Prostate gland (tissue), 2 donors: ENCODE measurements at regions not wholly inside any gene's neighbourhood (a gene's known extent, or its start where the extent isn't known, plus 50 kb on each side); places are given as distances from the start of the nearest gene placed in this dataset.

Experiments
- DNase-seq: peaks from one replicate; pipeline ENCODE4 v3.0.0-alpha.2; 2019; ENCODE audit warnings: low spot score
- H3K27ac ChIP-seq, 2 donors: fragments of 200-600 bp; sonication (generic); 2 replicates each; pipeline ENCODE4 v1.5.1; 2017 to 2019
- H3K27me3 ChIP-seq: fragments of 200-600 bp; sonication (generic); replicated peaks from 2 replicates; pipeline ENCODE4 v1.5.1; 2019; ENCODE audit not compliant: insufficient read depth
- H3K36me3 ChIP-seq, 2 donors: fragments of 200-600 bp; sonication (generic); 1 replicate in 1 of 2; 2 replicates in 1 of 2; pipeline versions ENCODE4 v1.5.1 to v1.8.1; 2017 to 2019
- H3K4me1 ChIP-seq: fragments of 200-600 bp; sonication (generic); replicated peaks from 2 replicates; pipeline ENCODE4 v1.5.1; 2019
- H3K4me3 ChIP-seq, 2 donors: fragments of 200-600 bp; sonication (generic); 2 replicates each; pipeline ENCODE4 v1.5.1; 2017 to 2019
- H3K9me3 ChIP-seq: fragments of 200-600 bp; sonication (generic); 2 replicates; pipeline ENCODE4 v1.5.1; 2017
- CTCF ChIP-seq, 4 experiments: fragments of 200-600 bp in 2 of 4; fragments of 450-650 bp in 2 of 4; sonication (generic) in 2 of 4; IDR thresholded peaks; 1 replicate in 3 of 4; 2 replicates in 1 of 4; pipeline ENCODE4 v1.5.1; 2016 to 2019; ENCODE audit warnings: antibody characterized with exemption in 4 of 4, mild to moderate bottlenecking in 2 of 4, moderate library complexity in 2 of 4
- POLR2A ChIP-seq: fragments of 450-650 bp; IDR thresholded peaks from one replicate; pipeline ENCODE4 v1.6.1; 2016; ENCODE audit warnings: antibody characterized with exemption, mild to moderate bottlenecking
- POLR2AphosphoS5 ChIP-seq: sonication (generic); formaldehyde crosslinking; IDR thresholded peaks from one replicate; pipeline ENCODE4 v1.6.1; 2017; ENCODE audit warnings: antibody characterized with exemption
- WGBS: methylation state at CpG from one replicate; pipeline ENCODE4 v1.1.5; 2018; 5-methylcytosine and 5-hydroxymethylcytosine counted together
- intact Hi-C: fragments of 100-400 bp; cut with DNase I; formaldehyde crosslinking; loops from one replicate; pipeline ENCODE4 v1.14.2; 2022

GRCh38 chr6:22082218-22082617, 214.6 kb downstream of the PRL start:
- Histone ChIP-seq H3K27ac (no peak overlapping the region), H3K4me3 (no peak overlapping the region)
- 26% methylated on average over 3 of the region's 3 CpGs for WGBS

GRCh38 chr6:22083119-22083518, 213.7 kb downstream of the PRL start:
- Histone ChIP-seq H3K4me3 (no peak overlapping the region), H3K36me3 (no peaks in the 10 kb centered on the region), H3K4me1 (no peaks in the 10 kb centered on the region), H3K27ac (no peak overlapping the region), H3K9me3 (no peaks in the 10 kb centered on the region), H3K27me3 (no peaks in the 10 kb centered on the region)
- 50% methylated on average over 1 of the region's 1 CpG for WGBS
- no peak for DNase-seq
- intact Hi-C loops = no loop called here
- TF ChIP-seq POLR2AphosphoS5 = no peak
- TF ChIP-seq POLR2A = no peak
- TF ChIP-seq CTCF (IDR thresholded peaks at IDR 0.05) = no peak

More at GRCh38 chr6:22082218-22082617, 214.6 kb downstream of the PRL start:
- intact Hi-C loops = no loop called here
- TF ChIP-seq POLR2A (no peak), POLR2AphosphoS5 (peak; percentile 57)
- Histone ChIP-seq H3K4me1 (no peaks in the 10 kb centered on the region), H3K9me3 (no peaks in the 10 kb centered on the region), H3K27me3 (no peaks in the 10 kb centered on the region), H3K36me3 (no peaks in the 10 kb centered on the region)
- DNase-seq = peak; percentile 33

- H3K27me3 ChIP-seq = no peaks in the 10 kb centered on the region
- 83% methylated on average over 9 of the region's 9 CpGs for WGBS
- no peak overlapping the region for H3K4me3 ChIP-seq
- no peak for TF ChIP-seq CTCF (IDR thresholded peaks at IDR 0.05)
- TF ChIP-seq POLR2A = no peak
- TF ChIP-seq POLR2AphosphoS5 = no peak
- H3K27ac ChIP-seq = no peak overlapping the region
- intact Hi-C loops = no loop called here
- H3K9me3 ChIP-seq = no peaks in the 10 kb centered on the region
- H3K36me3 ChIP-seq = no peaks in the 10 kb centered on the region
- no peaks in the 10 kb centered on the region for H3K4me1 ChIP-seq
- DNase-seq = no peak
Measured at GRCh38 chr6:22087960-22088706, 208.7 kb downstream of the PRL start.

GRCh38 chr6:22091424-22091948, 205.3 kb downstream of the PRL start:
- Histone ChIP-seq H3K4me1 (no peaks in the 10 kb centered on the region), H3K27ac (no peak overlapping the region), H3K9me3 (no peaks in the 10 kb centered on the region), H3K27me3 (no peaks in the 10 kb centered on the region), H3K36me3 (no peaks in the 10 kb centered on the region), H3K4me3 (no peak overlapping the region)
- intact Hi-C loops = no loop called here
- 63% methylated on average over 5 of the region's 5 CpGs for WGBS
- no peak for DNase-seq
- TF ChIP-seq POLR2A (no peak), CTCF (IDR thresholded peaks at IDR 0.05) (no peak), POLR2AphosphoS5 (no peak)

GRCh38 chr6:22095836-22096235, 201.0 kb downstream of the PRL start:
- DNase-seq = no peak
- no peaks in the 10 kb centered on the region for H3K36me3 ChIP-seq
- H3K4me1 ChIP-seq = no peaks in the 10 kb centered on the region
- no peak overlapping the region for H3K4me3 ChIP-seq
- TF ChIP-seq POLR2A (no peak), POLR2AphosphoS5 (no peak), CTCF (IDR thresholded peaks at IDR 0.05) (no peak)
- no peaks in the 10 kb centered on the region for H3K27me3 ChIP-seq
- intact Hi-C loops = no loop called here
- no peak overlapping the region for H3K27ac ChIP-seq
- 96% methylated on average over 1 of the region's 1 CpG for WGBS
- no peaks in the 10 kb centered on the region for H3K9me3 ChIP-seq
